ENCODE measurements at regions not wholly inside any gene's neighbourhood (a gene's known extent, or its start where the extent isn't known, plus 50 kb on each side); places are given as distances from the start of the nearest gene placed in this dataset.
"Not testable (repeated sequence)": the region's sequence is repeated elsewhere in the genome, so short reads cannot be mapped to it uniquely, and the experiment has no call there.

GRCh38 chr2:877747-878146 is 72.9 kb upstream of the SNTG2 start:
- no peak for DNase-seq

GRCh38 chr2:875687-876615 is 74.7 kb upstream of the SNTG2 start:
- no peak for DNase-seq

- DNase-seq, result no peak
These were observed 76.7 kb upstream of the SNTG2 start for GRCh38 chr2:873651-874580.

- DNase-seq, result no peak
These were observed 77.6 kb upstream of the SNTG2 start for GRCh38 chr2:873027-873426.

GRCh38 chr2:871926-872680 is 78.5 kb upstream of the SNTG2 start:
- DNase-seq, result no peak

- DNase-seq, result no peak
These were observed 79.4 kb upstream of the SNTG2 start for GRCh38 chr2:871175-871727.

GRCh38 chr2:870426-870825 is 80.2 kb upstream of the SNTG2 start:
- no peak for DNase-seq

GRCh38 chr2:869894-870293 is 80.8 kb upstream of the SNTG2 start:
- no peak for DNase-seq

GRCh38 chr2:869357-869871 is 81.2 kb upstream of the SNTG2 start:
- no peak for DNase-seq

- not testable (repeated sequence) for DNase-seq
These were observed 81.8 kb upstream of the SNTG2 start for GRCh38 chr2:868857-869256.

GRCh38 chr2:867296-867695 is 83.4 kb upstream of the SNTG2 start:
- no peak for DNase-seq

GRCh38 chr2:866887-867286 is 83.8 kb upstream of the SNTG2 start:
- DNase-seq, result no peak

- DNase-seq, result no peak
These were observed 84.5 kb upstream of the SNTG2 start for GRCh38 chr2:866009-866680.

- no peak for DNase-seq
These were observed 86.0 kb upstream of the SNTG2 start for GRCh38 chr2:864501-865106.

- no peak for DNase-seq
These were observed 86.8 kb upstream of the SNTG2 start for GRCh38 chr2:863732-864450.

- DNase-seq, result no peak
These were observed 87.8 kb upstream of the SNTG2 start for GRCh38 chr2:862731-863466.

GRCh38 chr2:862355-862687 is 88.3 kb upstream of the SNTG2 start:
- no peak for DNase-seq

GRCh38 chr2:861655-862354 is 88.8 kb upstream of the SNTG2 start:
- DNase-seq, result no peak

- no peak for DNase-seq
These were observed 90.3 kb upstream of the SNTG2 start for GRCh38 chr2:860259-860855.

All from hindlimb muscle (tissue), 1 donor.